AG08396 (cell line): ENCODE measurements at regions not wholly inside any gene's neighbourhood (a gene's known extent, or its start where the extent isn't known, plus 50 kb on each side); places are given as distances from the start of the nearest gene placed in this dataset.
"Not testable (repeated sequence)": the region's sequence is repeated elsewhere in the genome, so short reads cannot be mapped to it uniquely, and the experiment has no call there.

Source experiments
- DNase-seq: peaks from one replicate; pipeline ENCODE4 v3.0.0; 2012; ENCODE audit warnings: low spot score, mixed read lengths

DNA sequence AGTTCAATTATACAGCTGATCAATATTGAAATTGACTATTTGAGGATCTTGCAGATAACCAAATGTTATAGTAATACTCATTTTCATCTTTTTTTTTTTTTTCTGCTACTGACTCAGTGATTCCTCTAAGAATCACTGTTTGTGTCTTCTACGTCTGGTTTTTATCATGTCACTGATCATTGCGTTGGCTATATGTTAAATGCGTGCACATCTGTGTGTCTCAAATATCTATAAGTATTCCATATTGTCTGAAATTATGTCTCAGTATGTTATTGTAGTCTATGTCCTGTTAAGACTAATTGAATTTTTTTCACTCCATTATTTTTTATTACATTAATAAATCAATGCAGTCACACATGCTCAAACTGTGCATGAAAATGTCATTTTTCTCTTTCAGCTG lies 200.5 kb downstream of the PCDH20 start:
- DNase-seq: no peak

DNA sequence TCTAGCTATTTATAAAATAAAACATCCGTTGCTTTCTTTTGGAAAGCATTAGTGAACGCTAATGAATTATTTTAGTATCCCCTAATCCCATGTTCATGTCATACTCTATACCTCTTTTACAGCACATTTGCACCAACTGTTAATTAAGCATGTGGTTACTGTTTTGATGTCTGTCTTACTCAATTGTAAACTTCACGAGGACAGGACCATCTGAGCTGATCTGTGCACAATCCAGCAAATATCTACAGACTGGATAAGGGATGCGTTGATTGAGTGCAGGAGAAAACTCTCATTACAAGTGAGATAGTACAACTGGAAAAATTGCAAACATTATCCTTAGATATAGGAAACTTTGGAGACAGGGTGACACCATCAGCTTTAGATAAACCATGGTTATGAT lies 201.1 kb downstream of the PCDH20 start:
- DNase-seq: no peak

DNA sequence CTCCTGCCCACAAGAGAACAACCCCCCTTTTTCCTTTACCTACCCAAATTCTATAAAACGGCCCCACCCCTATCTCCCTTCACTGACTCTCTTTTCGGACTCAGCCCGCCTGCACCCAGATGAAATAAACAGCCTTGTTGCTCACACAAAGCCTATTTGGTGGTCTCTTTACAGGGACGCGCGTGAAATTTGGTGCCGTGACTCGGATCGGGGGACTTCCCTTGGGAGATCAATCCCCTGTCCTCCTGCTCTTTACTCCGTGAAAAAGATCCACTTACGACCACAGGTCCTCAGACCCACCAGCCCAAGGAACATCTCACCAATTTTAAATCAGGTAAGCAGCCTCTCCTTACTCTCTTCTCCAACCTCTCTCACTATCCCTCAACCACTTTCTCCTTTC lies 209.8 kb downstream of the PCDH20 start:
- not testable (repeated sequence) for DNase-seq

DNA sequence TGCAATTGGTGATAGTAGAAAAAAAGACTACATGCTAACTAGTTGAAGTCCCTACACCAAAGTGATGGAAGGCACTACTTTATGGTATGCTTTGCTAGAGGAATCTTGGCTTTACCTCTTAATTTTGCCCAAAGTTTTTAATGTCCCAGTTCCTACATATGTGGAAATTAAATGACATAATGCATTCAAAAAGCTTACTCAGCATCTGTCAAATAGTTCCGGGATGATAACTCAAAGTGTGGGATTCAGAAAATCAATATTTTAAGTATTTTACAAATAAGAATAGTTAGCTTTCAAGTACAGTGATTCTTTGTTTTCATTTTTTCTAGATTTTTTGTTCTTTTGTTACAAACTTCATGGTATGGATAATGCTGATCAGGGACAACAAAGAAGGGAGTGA lies 211.6 kb downstream of the PCDH20 start:
- no peak for DNase-seq

DNA sequence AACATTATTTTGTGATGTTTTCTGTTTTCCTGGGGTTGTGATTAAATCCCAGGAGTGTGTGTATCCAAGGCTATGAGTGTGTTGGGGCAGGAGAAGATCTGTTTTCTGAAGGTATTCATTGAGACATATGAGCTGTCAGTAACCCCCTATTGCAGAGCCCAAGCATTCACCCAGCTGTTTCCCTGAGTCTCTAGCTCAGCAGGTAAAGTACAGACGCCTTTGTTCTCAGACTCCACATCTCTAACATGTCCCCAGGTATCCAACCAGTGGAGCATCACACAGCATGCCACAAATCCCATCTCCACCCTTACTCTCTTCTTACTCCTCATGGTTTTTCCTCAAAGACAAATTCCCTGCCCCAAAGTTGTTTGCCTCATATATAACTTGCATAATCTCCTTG lies 213.6 kb downstream of the PCDH20 start:
- DNase-seq: no peak

DNA sequence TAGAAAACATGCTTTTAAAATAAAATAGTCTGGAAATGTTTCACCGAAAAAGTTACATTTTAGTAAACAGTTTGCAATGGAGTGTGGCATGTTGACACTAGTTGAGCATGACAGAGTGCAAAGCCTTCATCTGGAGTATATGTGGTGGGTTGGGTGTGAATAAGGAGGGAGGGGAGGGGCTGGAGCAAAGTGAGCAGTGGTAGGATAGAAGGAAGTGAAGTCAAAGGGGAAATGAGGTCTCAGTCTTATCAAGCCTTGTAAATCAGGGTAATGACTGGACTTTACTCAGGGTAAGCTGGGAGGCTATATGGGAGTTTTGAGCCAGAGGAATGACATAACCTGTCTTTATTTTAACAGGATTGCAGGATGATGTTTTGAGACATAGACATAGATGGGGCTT lies 222.8 kb downstream of the PCDH20 start:
- DNase-seq: no peak

DNA sequence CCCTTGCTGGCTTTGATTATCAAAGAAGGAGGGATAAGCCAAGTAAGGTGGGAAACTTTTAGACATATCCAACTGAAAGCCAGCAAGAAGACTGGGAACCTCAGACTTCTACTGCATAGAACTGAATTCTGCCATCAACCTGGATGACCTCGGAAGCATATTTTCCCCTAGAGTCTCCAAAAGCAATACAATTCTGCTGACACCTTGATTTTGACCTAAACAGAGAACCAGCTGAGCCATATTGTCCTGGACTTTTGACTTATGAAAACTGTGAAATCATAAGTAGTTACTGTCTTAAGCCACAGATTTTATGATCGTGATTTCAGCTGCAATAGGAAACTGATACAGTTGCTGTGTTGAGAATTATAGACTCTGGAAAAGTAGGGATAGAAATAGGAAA lies 227.6 kb downstream of the PCDH20 start:
- DNase-seq: no peak

DNA sequence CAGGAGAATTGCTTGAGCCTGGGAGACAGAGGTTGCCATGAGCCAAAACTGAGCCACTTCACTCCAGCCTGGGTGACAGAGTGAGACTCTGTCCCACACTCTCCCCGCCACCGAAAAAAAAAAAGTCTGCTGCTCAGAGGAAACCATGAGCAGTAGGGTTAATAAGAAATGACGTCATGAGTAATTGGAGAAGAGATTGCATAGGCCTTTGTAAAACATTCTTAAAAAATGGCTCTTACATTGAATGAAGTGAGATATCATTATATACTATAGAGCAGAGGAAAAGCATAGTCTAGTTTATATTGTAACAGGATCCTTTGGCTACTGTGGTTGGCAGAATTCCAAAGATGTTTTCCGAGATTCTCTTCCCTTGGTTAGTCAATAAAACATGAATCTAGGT lies 228.2 kb downstream of the PCDH20 start:
- DNase-seq: no peak

DNA sequence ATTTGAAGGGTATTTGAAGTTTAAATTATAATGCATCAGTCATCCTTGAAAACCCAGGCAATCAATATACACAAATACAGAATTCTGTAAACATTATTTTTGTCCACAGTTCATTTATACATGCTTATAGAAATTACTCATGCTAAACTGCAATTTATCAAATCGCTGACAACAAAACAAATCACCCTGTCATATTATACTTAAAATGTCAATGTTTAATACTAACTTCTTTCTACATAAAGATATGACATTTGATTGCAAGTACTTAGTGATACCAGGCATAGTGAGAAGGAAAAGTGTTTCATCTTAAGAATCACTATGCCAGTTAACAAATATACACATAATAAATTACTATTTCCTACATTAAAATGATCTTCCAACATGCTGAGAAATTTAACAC lies 232.0 kb downstream of the PCDH20 start:
- DNase-seq: no peak

DNA sequence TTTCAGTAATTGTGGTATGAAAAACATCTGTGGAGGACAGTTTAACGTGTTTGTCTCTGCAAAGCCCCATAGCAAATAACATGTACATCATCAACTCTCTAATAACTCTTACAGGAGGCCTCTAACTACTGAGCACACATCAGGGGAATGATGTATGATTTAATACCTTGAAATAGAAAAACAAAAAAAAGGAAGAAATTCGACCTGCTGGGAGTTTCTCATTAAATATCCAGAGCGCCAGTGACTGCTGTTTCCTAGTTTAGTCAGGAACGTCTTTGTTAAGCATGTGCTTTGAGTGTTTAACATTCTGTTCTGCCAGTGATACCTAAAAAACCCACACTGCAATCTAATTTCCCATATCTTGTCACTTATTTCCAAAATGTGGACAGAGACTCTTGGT lies 235.4 kb downstream of the PCDH20 start:
- no peak for DNase-seq

DNA sequence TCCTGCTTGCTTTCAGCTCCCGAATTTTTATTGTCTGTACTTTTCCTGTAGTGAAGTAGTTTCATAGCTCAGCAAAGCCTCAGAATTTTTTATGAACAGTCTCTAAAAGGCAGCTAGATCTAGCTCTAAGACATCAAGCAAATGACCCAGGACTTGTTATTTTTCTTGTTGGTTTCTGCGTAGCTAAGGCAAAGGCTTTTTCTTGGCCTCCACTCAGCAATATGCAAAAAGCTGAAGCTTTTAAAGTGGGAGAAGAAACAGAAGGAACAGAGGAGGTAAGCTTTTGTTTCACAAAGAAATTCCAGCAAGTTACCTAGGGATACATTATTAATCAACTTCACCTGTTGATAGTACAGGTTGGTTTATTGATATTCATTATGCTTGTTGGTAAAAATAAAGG lies 235.9 kb downstream of the PCDH20 start:
- no peak for DNase-seq

DNA sequence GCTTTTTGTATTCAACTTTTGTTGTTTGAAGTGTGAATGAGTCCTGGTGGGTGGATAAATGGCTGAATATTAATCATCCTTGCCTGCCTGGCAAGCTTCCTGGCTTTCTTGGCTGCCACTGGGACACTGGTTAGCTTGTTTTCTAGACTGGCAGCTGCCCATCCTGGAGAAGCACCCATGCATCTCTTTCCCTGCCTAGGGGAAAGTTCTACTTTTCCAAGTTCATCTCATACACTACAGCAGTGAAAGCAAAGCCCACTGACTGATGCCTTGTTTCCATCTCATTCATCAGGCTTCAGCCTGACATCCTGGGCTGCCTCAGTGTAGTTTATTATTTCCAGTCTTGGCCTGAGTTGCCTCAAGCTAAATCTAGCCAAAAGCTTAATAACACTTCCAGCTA lies 244.8 kb downstream of the PCDH20 start:
- DNase-seq: no peak

DNA sequence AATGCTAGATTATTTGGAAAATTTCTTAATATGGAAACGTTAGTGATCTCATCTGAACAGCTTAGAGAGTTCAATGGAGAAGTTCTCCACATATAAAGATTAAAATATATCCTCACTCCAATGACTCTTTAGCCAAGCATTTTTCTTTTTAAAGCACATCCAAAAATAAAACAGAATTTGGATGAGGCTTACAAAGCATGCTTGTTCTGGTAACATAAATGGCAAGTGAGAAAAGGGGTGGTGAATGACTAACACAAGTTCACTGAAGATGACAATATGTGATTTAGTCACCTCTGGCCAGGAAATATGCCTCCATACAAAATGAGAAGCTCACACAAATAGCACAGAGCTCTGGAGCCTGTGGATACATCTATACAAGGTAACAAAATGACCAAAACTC lies 253.0 kb downstream of the PCDH20 start:
- DNase-seq: no peak

DNA sequence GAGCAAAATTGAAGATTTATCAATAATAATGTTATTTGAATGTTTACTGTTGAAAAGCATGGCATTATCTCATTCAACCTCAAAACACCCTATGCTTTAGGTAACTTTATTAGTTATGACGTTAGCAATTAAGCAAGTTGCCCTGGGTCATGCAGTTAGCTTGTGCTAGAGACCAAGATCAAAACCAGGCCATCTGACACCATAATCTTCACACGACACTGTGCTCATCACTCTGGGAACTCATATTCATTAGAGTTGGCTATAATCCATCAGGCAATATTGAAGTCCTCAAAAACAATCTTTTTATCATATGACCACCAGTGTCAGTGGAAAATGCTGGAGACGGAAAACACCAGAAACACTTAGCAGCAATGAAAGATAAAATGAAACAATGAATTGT lies 253.5 kb downstream of the PCDH20 start:
- no peak for DNase-seq

DNA sequence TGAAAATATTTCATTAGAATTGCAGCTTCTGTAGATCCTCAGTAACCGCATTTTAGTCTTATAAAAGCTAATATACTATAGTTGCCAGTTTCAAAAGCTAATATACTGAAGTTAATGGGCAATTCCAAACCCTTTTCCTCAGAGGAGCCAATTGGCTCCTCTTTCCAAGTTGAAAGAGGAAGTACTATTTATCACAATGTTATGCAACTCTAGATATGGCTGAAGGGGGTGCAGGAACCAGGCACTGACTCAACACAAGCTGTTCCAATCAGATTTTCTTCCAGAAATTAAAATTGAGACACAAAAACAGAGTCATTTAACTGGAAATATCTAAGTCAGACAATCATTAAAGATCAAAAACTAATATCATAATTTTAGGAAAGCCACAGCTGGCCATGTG lies 258.9 kb downstream of the PCDH20 start:
- no peak for DNase-seq

DNA sequence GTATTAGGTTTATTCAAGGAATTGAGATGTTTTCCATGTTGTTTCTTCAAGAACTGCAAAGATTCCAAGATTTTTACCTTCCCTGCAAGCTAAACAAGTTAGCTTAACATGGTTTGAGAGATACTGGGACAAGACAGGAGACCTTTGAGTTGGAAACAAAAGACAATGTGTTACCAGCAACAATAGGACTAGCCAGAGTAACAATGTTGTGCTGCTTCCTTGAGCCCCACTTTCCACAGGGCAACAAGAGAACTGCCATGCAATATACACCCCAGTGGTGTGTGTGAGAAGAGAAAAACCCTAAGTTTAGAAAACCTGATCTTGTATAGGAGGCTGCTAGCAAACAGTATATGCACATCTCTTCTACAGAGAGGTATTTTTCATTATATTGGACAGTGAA lies 264.6 kb downstream of the PCDH20 start:
- no peak for DNase-seq

DNA sequence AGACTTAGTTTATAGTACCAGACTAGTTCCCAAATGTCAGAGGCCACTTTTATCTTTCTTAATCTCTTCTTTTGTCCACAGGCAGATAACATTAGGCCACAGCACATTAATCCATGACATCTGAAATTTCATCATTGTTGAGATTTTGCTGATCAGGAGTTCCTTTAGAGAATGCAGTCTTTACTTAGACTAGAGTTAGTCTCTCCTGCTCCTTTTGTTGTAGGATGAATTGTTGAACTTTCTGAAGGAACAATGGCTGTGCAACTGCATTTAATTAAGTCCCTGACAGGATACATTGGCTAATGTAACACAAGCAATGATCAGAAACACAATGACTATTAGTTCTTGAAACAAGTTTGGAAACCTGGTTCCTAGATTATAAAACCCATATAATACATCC lies 266.3 kb downstream of the PCDH20 start:
- DNase-seq: no peak

DNA sequence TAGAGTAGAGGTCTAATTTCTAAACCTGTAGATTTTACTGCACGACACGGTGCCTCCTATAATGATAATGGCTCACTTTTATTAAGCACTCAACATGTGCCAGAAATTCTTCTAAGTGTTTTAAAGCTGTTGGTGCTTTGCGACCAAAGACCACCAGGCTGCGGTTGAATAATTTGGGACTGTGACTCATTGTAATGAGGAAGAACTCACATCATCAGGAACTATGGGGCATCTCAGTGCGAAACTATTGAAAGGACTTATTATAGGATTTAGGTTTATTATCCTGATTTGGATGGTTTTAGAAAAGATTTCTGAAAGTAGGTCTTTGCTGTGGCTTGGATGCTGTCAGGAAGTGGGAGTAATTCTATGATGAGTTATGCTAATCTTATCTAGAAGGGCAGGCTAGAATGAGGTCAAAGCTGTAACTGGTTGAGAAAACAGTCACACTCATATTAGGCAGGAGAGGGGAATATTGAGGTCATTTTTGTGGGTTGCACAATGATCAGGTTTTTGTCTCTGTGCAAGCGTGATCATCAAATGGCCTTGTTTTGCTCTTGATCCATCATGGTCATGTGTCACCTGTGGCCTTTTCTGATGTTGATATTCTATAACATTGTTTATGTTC lies 266.8 kb downstream of the PCDH20 start:
- DNase-seq: no peak

DNA sequence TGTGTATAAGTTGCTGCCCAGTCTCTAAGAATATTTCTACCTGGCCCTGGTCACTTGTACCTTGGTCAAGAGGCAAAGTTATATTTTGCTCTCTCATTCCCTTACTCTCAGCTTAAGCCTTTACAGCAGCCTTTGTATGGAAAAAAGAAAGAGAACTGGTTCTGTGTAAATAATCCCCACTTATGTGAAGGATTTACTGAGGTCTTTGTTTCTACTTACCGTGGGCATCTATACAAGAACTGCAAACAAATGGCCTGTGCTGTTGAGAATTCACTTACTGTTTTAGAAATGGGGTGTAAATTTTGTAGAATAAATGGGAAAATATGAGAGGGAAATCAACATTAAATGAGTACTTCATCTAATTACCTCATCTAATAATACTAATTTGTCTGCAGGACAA lies 267.4 kb downstream of the PCDH20 start:
- DNase-seq: no peak

DNA sequence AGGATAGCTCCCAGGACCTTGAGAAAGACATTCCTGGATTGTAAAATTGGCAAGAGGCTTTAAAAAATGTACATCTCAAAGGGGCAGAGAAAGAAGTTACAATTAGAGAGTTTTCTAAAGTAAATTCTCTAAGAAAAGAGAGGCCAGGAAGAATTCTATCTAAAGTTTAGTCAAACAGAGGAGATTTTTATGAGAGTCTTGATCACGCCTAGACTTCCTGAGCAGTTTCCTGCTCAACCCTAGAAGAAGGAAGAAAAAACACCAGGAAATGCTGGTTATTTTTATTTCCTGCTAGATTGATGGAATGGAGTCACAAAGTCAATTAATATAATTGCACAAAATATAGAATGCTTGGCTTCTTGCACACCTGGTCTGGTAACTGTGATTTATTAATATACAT lies 269.1 kb downstream of the PCDH20 start:
- DNase-seq: no peak

DNA sequence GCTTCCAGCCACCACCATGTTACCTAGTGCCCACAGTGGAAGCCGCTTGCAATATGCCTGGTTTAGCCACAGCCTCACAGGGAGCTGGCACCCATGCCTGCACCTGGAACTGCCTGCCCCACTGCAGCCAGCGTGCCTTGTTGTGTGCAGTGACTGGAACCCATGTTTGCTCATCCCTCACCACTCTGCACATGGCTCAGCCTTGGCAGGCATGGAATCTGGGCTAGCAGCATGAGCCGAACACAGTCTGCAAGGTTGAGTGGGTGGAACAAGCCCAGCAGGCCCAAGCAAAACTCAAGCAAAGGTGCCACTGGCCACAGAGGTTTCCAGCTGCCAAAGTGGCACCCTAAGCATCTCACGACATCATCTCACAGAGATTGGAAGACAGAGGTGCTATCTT lies 269.5 kb downstream of the PCDH20 start:
- DNase-seq: no peak

DNA sequence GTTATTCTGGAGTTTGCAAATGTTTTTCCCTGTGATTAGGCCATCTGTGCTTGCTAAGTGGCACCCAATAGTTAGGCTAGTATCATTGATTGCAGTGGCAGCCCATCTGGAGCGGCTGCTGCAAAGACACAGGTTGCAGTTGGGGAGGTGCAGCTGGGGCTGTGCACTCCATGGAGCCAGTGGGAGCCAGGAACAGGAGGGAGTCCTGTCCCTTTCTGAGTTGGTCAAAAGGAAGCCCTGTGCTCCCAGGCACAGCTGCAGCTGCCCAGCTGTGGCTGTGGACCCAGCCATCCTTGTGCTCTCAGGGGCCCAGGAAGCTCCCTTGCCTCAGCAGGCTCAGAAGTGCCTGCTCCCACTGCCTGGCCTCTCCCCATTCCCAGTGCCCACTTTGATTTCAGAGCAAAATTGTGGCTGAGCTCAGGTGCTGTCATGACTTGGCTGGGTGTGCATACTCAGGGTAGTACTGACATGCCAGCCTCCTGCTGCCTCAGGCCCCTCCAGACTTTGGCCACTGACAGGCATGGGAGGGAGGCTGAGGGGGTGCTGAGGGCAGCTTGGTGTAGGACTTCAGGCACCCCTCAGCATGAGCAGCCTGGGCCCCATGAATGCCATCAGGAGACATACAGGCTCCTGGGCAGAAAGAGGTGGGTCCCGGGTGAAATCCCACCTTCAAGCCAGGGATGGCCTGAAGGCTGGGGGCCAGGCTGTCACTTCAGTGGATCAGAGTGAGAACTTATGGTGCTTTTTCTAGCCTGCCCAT lies 270.6 kb downstream of the PCDH20 start:
- DNase-seq: no peak

DNA sequence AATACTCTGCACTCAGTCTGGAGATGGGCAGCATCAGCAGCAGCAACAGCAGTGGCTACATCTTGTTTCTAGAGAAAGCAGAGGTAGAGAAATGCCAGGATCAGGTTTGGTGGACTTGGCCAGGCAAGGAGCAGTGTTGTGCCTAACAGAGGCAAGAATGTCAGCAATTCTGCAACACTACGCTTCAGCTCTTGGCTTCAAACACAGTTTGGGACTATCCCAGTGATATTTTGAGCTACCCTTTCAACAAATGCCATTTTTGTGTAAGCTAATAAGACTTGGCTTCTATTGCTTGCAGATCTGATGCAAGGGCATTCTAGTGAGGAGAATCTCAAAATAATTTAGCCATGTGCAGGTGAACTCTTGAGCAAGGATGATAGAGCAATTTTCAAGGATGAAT lies 271.3 kb downstream of the PCDH20 start:
- no peak for DNase-seq

DNA sequence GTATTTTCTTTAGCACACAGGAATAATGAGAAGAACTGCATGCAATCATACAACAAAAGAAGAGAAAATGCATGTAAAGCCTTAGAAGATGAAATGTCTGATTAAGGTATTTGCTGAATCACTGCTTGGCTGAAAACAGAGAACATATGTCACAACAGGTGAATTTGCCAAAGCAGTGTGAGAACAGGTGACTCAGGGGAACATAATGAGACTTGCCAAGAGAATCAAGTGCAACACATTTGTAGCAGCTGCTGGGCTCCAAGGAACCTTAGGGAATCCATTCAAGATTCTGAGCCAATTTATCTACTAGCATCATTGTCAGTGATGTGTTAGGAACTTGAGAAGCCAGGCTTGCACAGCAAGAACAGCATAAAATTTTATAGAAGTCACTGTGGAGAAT lies 273.1 kb downstream of the PCDH20 start:
- DNase-seq: no peak
